GM19452 (cell line): ENCODE measurements at regions not wholly inside any gene's neighbourhood (a gene's known extent, or its start where the extent isn't known, plus 50 kb on each side); places are given as distances from the start of the nearest gene placed in this dataset.
"Not testable (repeated sequence)": the region's sequence is repeated elsewhere in the genome, so short reads cannot be mapped to it uniquely, and the experiment has no call there.

Source experiments
- ATAC-seq: cut with Tn5 transposase; IDR thresholded peaks from one replicate; pipeline ENCODE4 v1.9.1; 2021; ENCODE audit not compliant: unreplicated experiment

- ATAC-seq, result no peak
These were observed 1030.3 kb downstream of the FSCB start for GRCh38 chr14:43476822-43477221.

- ATAC-seq, result no peak
These were observed 1031.3 kb downstream of the FSCB start for GRCh38 chr14:43475757-43476156.

GRCh38 chr14:43471595-43471994 lies 1035.5 kb downstream of the FSCB start:
- ATAC-seq, result no peak

GRCh38 chr14:43464968-43465367 lies 1042.1 kb downstream of the FSCB start:
- ATAC-seq, result no peak

GRCh38 chr14:43449291-43449690 lies 1057.8 kb downstream of the FSCB start:
- no peak for ATAC-seq

GRCh38 chr14:43438056-43438455 lies 1069.0 kb downstream of the FSCB start:
- ATAC-seq, result no peak

- no peak for ATAC-seq
These were observed 1088.8 kb downstream of the FSCB start for GRCh38 chr14:43418324-43418723.

- no peak for ATAC-seq
These were observed 1094.0 kb downstream of the FSCB start for GRCh38 chr14:43413084-43413483.

- no peak for ATAC-seq
These were observed 1095.2 kb downstream of the FSCB start for GRCh38 chr14:43411841-43412240.

GRCh38 chr14:43410631-43411030 lies 1096.5 kb downstream of the FSCB start:
- ATAC-seq, result no peak

GRCh38 chr14:43408472-43408871 lies 1098.6 kb downstream of the FSCB start:
- no peak for ATAC-seq

- ATAC-seq, result no peak
These were observed 1099.4 kb downstream of the FSCB start for GRCh38 chr14:43407706-43408105.

- ATAC-seq, result no peak
These were observed 1100.2 kb downstream of the FSCB start for GRCh38 chr14:43406931-43407330.

GRCh38 chr14:43399289-43399688 lies 1107.8 kb downstream of the FSCB start:
- no peak for ATAC-seq

GRCh38 chr14:43370565-43370896 lies 1136.6 kb downstream of the FSCB start:
- not testable (repeated sequence) for ATAC-seq

- no peak for ATAC-seq
These were observed 1137.1 kb downstream of the FSCB start for GRCh38 chr14:43369710-43370564.

- ATAC-seq, result no peak
These were observed 1144.5 kb downstream of the FSCB start for GRCh38 chr14:43362586-43362985.

GRCh38 chr14:43361751-43362150 lies 1145.3 kb downstream of the FSCB start:
- no peak for ATAC-seq

- ATAC-seq, result no peak
These were observed 1146.8 kb downstream of the FSCB start for GRCh38 chr14:43360239-43360638.

GRCh38 chr14:43359317-43359716 lies 1147.8 kb downstream of the FSCB start:
- ATAC-seq, result no peak

- no peak for ATAC-seq
These were observed 1150.0 kb downstream of the FSCB start for GRCh38 chr14:43356979-43357545.

- no peak for ATAC-seq
These were observed 1150.7 kb downstream of the FSCB start for GRCh38 chr14:43356382-43356781.

GRCh38 chr14:43341921-43342320 lies 1165.2 kb downstream of the FSCB start:
- ATAC-seq, result no peak
